ENCODE measurements at regions not wholly inside any gene's neighbourhood (a gene's known extent, or its start where the extent isn't known, plus 50 kb on each side); places are given as distances from the start of the nearest gene placed in this dataset.

DNA sequence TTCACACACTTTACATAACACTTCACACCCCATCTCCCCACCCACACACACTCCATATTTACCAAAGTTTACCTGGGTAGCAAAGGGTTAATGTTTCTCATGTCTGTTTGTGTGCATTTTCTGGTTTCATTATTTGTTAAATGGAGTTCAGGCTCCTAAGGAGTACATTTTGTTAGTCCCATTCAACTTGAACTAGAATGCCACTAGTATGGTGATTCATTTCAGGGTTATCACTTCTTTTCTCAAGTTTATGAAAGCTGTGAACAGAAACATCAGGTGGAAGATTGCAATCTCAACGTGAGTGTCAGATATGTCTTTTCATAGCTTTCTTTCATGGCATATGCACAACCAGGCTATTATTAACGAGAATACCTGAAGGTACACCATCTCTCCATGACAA lies 1027.5 kb downstream of the GATA3 start:
- TF ChIP-seq, protein P1, sequence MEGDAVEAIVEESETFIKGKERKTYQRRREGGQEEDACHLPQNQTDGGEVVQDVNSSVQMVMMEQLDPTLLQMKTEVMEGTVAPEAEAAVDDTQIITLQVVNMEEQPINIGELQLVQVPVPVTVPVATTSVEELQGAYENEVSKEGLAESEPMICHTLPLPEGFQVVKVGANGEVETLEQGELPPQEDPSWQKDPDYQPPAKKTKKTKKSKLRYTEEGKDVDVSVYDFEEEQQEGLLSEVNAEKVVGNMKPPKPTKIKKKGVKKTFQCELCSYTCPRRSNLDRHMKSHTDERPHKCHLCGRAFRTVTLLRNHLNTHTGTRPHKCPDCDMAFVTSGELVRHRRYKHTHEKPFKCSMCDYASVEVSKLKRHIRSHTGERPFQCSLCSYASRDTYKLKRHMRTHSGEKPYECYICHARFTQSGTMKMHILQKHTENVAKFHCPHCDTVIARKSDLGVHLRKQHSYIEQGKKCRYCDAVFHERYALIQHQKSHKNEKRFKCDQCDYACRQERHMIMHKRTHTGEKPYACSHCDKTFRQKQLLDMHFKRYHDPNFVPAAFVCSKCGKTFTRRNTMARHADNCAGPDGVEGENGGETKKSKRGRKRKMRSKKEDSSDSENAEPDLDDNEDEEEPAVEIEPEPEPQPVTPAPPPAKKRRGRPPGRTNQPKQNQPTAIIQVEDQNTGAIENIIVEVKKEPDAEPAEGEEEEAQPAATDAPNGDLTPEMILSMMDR (IDR thresholded peaks at IDR 0.05), result no peak
- ATAC-seq, result no peak

DNA sequence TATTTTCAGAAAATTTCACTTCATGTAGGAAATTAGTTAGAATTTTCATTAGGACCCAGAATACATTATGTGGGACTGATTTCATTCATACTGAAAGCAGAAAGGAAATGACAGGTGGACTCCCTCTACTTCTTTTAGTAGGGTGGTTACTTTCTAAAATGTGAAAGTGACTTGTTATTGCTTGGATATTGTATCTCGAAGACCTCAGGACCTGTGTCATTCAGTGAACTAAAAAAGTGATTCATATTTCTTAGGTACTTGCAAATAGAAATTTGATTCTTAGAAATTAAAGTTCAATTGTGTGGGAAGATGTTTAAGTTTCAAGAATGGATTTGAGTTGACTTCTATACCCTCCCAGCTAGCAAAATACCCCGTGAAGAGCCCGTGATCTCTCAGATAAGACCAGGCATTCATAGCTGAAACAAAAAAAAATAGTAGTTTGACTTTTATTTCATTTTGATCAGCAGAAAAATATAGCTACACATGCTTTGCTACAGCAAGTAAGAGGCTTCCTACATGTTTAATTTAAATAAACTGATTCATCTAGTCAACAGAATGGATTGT lies 1037.1 kb downstream of the GATA3 start:
- Histone ChIP-seq H3K4me1 (no peaks in the 10 kb centered on the region), H3K4me3 (no peak overlapping the region), H3K27ac (no peak overlapping the region), H3K36me3 (no peaks in the 10 kb centered on the region), H3K9me3 (no peaks in the 10 kb centered on the region), H3K27me3 (no peaks in the 10 kb centered on the region)
- DNase-seq, result no peak
- intact Hi-C loops (cut with DNase I), result no loop called here
- ATAC-seq, result no peak
- TF ChIP-seq, protein P1 (IDR thresholded peaks at IDR 0.05), result no peak

More for the DNA sequence above, 1027.5 kb downstream of the GATA3 start:
- intact Hi-C loops (cut with DNase I), result no loop called here
- H3K4me3 ChIP-seq, result no peak overlapping the region
- no peaks in the 10 kb centered on the region for H3K4me1 ChIP-seq
- H3K27me3 ChIP-seq, result no peaks in the 10 kb centered on the region
- H3K9me3 ChIP-seq, result no peaks in the 10 kb centered on the region
- no peak for DNase-seq
- H3K36me3 ChIP-seq, result no peaks in the 10 kb centered on the region
- H3K27ac ChIP-seq, result no peak overlapping the region

DNA sequence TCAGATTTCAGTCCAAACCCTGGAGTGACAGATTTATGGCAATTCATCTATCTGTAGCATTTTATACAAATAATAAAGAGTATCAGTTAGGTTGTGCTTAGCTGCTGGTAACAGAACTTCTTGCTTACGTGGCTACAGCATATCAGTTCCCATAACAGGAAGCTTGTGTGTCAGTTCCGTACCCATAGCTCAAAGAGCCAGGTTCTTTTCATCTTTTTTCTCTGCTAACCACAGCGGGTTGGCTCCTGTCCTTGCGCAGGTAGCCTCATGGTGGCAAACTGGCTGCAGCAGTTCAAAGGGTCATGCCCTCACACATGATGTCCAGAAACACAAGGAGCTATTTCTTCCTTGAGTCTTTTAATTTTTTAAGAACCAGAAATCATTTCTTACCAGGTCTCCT lies 1041.8 kb downstream of the GATA3 start:
- no peak overlapping the region for H3K27ac ChIP-seq
- H3K4me1 ChIP-seq, result no peaks in the 10 kb centered on the region
- ATAC-seq (no peak), DNase-seq (no peak)
- TF ChIP-seq, protein P1 (IDR thresholded peaks at IDR 0.05), result no peak
- no peaks in the 10 kb centered on the region for H3K9me3 ChIP-seq
- no peaks in the 10 kb centered on the region for H3K27me3 ChIP-seq
- intact Hi-C loops (cut with DNase I), result no loop called here
- H3K4me3 ChIP-seq, result no peak overlapping the region
- H3K36me3 ChIP-seq, result no peaks in the 10 kb centered on the region

DNA sequence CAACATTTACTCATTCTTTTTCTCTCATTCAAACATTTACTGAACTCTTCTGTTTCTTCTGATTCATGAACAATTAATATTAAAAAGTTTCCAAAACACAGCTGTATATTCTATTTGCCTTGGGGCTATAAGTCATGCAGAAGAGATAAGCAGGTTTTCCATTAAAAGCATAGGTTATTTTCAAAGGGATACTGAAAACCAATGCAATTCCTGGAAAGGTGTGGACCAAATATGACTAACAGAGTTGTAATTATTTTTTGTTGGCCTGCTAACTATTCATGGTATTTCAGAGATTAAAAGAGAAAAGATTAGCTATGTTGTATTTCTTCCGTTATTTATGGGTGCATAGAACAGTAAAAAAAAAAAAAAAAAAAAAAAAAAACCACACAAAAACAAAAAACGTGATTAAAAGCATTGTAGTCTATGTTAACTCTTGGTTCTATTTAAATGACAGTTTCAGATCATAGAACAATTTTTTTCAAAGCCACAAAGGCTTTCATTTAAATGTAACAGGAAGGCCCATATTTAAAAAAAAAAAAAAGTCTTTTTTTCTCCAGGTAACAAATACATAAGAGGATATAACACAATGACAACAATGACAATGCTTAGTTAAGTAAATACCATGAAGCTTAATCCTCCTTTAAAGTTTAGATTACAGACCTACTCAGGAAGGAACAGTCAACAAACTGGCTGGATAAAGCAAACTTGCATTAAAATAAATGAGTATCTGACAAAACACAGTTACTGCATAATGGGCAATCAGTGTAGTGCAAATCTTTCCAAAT lies 1042.9 kb downstream of the GATA3 start:
- no peak overlapping the region for H3K4me3 ChIP-seq
- no peaks in the 10 kb centered on the region for H3K4me1 ChIP-seq
- no peaks in the 10 kb centered on the region for H3K36me3 ChIP-seq
- TF ChIP-seq, protein P1 (IDR thresholded peaks at IDR 0.05), result no peak
- ATAC-seq (no peak), DNase-seq (no peak)
- H3K27me3 ChIP-seq, result no peaks in the 10 kb centered on the region
- intact Hi-C loops (cut with DNase I), result no loop called here
- no peaks in the 10 kb centered on the region for H3K9me3 ChIP-seq
- H3K27ac ChIP-seq, result no peak overlapping the region

DNA sequence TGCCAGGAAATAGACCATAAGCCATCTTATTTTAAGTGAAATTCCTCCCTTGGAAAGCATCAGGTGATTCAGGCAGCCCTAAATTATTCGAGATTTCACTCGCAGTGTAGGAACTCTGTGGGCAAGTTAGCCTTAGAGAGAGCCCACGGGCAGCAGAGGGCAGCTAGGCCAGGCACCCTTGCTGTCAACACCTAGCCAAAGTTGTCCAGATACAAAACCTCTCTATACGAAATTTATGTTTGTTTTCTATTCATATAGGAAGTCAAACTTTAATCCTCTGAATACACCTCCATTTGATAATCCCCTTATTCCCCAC lies 1043.5 kb downstream of the GATA3 start:
- Histone ChIP-seq H3K27me3 (no peaks in the 10 kb centered on the region), H3K36me3 (no peaks in the 10 kb centered on the region), H3K4me1 (no peaks in the 10 kb centered on the region), H3K9me3 (no peaks in the 10 kb centered on the region), H3K4me3 (no peak overlapping the region), H3K27ac (no peak overlapping the region)
- TF ChIP-seq, protein P1 (IDR thresholded peaks at IDR 0.05), result no peak
- ATAC-seq (no peak), DNase-seq (no peak)
- intact Hi-C loops (cut with DNase I), result no loop called here
